ENCODE measurements at regions not wholly inside any gene's neighbourhood (a gene's known extent, or its start where the extent isn't known, plus 50 kb on each side); places are given as distances from the start of the nearest gene placed in this dataset.

- no peak for TF ChIP-seq SP1 (IDR thresholded peaks at IDR 0.05)
- no peak for TF ChIP-seq TARDBP (IDR thresholded peaks at IDR 0.05)
- no peak for TF ChIP-seq ELF4 (IDR thresholded peaks at IDR 0.05)
- no peak for TF ChIP-seq BHLHE40 (IDR thresholded peaks at IDR 0.05; ENCODE audit: borderline replicate concordance)
- TF ChIP-seq FOXA1 (IDR thresholded peaks at IDR 0.05), result no peak
- TF ChIP-seq L3MBTL2 (conservative IDR thresholded peaks at IDR 0.05), result no peak
- TF ChIP-seq FOXK2 (IDR thresholded peaks at IDR 0.05), result no peak
- TF ChIP-seq NFRKB (IDR thresholded peaks at IDR 0.05), result no peak
- TF ChIP-seq HDGF (IDR thresholded peaks at IDR 0.05; ENCODE audit: borderline replicate concordance), result no peak
- TF ChIP-seq PKNOX1 (IDR thresholded peaks at IDR 0.05), result no peak
- TF ChIP-seq SUZ12 (IDR thresholded peaks at IDR 0.05), result no peak
- TF ChIP-seq CTBP1 (IDR thresholded peaks at IDR 0.05; ENCODE audit: borderline replicate concordance), result no peak
These were observed 1021.7 kb downstream of the EFNA5 start for GRCh38 chr5:106649031-106649430.

Data from HEK293T (cell line).